DLD1 (cell line): ENCODE measurements at regions not wholly inside any gene's neighbourhood (a gene's known extent, or its start where the extent isn't known, plus 50 kb on each side); places are given as distances from the start of the nearest gene placed in this dataset.
"Not testable (repeated sequence)": the region's sequence is repeated elsewhere in the genome, so short reads cannot be mapped to it uniquely, and the experiment has no call there.

Experiments
- in situ Hi-C: cut with HindIII; loops from 2 replicates; pipeline ENCODE4 v1.10.0; 2017; ENCODE audit warnings: low sequenced_read_pairs

GRCh38 chr12:58678753-58679152 lies 241.6 kb downstream of the LRIG3 start:
- in situ Hi-C loops = no loop called here

- in situ Hi-C loops = no loop called here
Measured at GRCh38 chr12:58681730-58682129, 238.6 kb downstream of the LRIG3 start.

- in situ Hi-C loops = no loop called here
Measured at GRCh38 chr12:58695263-58695662, 225.0 kb downstream of the LRIG3 start.

- in situ Hi-C loops = no loop called here
Measured at GRCh38 chr12:58701536-58701935, 218.8 kb downstream of the LRIG3 start.

- in situ Hi-C loops = no loop called here
Measured at GRCh38 chr12:58703866-58704265, 216.4 kb downstream of the LRIG3 start.

GRCh38 chr12:58704770-58705169 lies 215.5 kb downstream of the LRIG3 start:
- in situ Hi-C loops = not testable (repeated sequence)

- in situ Hi-C loops = no loop called here
Measured at GRCh38 chr12:58710901-58711300, 209.4 kb downstream of the LRIG3 start.

GRCh38 chr12:58711974-58712373 lies 208.3 kb downstream of the LRIG3 start:
- in situ Hi-C loops = no loop called here

- in situ Hi-C loops = no loop called here
Measured at GRCh38 chr12:58712976-58713375, 207.3 kb downstream of the LRIG3 start.

- in situ Hi-C loops = no loop called here
Measured at GRCh38 chr12:58719161-58719560, 201.1 kb downstream of the LRIG3 start.

- in situ Hi-C loops = no loop called here
Measured at GRCh38 chr12:58720421-58720820, 199.9 kb downstream of the LRIG3 start.

- in situ Hi-C loops = no loop called here
Measured at GRCh38 chr12:58725400-58726105, 194.8 kb downstream of the LRIG3 start.

- in situ Hi-C loops = no loop called here
Measured at GRCh38 chr12:58727521-58727920, 192.8 kb downstream of the LRIG3 start.

GRCh38 chr12:58728397-58728796 lies 191.9 kb downstream of the LRIG3 start:
- in situ Hi-C loops = no loop called here

GRCh38 chr12:58731096-58731495 lies 189.2 kb downstream of the LRIG3 start:
- in situ Hi-C loops = no loop called here

- in situ Hi-C loops = no loop called here
Measured at GRCh38 chr12:58732894-58733293, 187.4 kb downstream of the LRIG3 start.

GRCh38 chr12:58741226-58741625 lies 179.1 kb downstream of the LRIG3 start:
- in situ Hi-C loops = no loop called here

- in situ Hi-C loops = no loop called here
Measured at GRCh38 chr12:58745348-58746125, 174.8 kb downstream of the LRIG3 start.

GRCh38 chr12:58747533-58747932 lies 172.8 kb downstream of the LRIG3 start:
- in situ Hi-C loops = no loop called here

- in situ Hi-C loops = no loop called here
Measured at GRCh38 chr12:58750484-58750883, 169.8 kb downstream of the LRIG3 start.

- in situ Hi-C loops = no loop called here
Measured at GRCh38 chr12:58757422-58757821, 162.9 kb downstream of the LRIG3 start.

GRCh38 chr12:58759745-58760144 lies 160.6 kb downstream of the LRIG3 start:
- in situ Hi-C loops = not testable (repeated sequence)
